CD4-positive, alpha-beta T cell treated with Interleukin-6 at 100 ng/mL for 8 hours (primary cell): ENCODE measurements at regions not wholly inside any gene's neighbourhood (a gene's known extent, or its start where the extent isn't known, plus 50 kb on each side); places are given as distances from the start of the nearest gene placed in this dataset.
"Not testable (repeated sequence)": the region's sequence is repeated elsewhere in the genome, so short reads cannot be mapped to it uniquely, and the experiment has no call there.

ENCODE experiments used
- DNase-seq: peaks from one replicate; pipeline ENCODE4 v3.0.0-alpha.2; 2020; ENCODE audit warnings: mixed read lengths, low spot score

GRCh38 chr10:61047081-61047480 lies 103.1 kb upstream of the RHOBTB1 start:
- no peak for DNase-seq

DNA sequence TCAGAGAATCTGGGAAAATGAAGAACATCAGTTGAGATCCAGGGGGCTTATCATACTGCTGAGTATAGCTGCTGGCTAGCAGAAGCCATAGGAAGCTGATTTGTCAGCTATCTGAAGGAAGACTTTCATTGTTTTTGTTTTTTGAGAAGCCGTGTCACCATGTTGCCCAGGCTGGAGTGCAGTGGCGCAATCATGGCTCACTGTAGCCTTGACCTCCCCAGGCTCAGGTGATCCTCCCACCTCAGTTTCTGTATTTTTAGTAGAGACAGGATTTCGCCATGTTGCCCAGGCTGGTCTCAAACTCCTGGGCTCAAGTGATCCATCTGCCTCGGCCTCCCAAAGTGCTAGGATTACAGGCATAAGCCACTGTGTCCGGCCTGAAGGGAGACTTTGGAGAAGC lies 101.5 kb upstream of the RHOBTB1 start:
- DNase-seq = not testable (repeated sequence)

DNA sequence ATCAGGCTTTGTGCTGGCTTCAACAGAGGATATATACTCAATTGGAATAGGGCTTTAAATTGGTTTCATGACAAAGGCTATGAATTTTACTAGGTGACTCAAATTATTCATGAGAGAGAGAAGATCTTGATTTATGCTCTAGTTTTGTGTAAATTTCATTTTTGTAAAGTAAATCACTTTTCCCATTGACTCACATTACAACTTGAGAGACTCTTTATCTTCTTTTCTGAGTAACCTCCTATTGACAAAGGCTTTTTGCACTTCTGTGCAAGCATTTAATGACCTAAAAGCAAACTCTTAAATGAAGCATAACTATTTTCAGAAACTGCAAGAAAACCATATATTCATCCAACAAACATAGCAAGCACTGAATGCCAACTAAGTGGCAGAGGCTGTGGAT lies 98.5 kb upstream of the RHOBTB1 start:
- no peak for DNase-seq

DNA sequence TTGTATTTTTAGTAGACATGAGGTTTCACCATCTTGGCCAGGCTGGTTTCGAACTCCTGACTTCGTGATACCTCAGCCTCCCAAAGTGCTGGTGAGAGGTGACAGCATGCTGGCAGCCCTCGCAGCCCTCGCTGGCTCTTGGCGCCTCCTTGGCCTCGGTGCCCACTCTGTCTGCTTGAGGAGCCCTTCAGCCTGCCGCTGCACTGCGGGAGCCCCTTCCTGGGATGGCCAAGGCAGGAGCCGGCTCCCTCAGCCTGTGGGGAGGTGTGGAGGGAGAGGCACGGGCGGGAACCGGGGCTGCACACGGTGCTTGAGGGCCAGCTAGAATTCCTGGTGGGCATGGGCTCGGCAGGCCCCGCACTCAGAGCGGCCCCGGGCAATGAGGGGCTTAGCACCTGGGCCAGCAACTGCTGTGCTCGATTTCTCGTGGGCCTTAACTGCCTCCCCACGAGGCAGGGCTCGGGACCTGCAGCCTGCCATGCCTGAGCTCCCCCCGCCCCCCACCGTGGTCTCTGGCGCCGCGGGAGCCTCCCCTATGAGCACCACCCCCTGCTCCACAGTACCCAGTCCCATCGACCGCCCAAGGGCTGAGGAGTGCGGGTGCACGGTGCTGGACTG lies 96.5 kb upstream of the RHOBTB1 start:
- DNase-seq = no peak

GRCh38 chr10:61039868-61040267 lies 95.9 kb upstream of the RHOBTB1 start:
- no peak for DNase-seq

DNA sequence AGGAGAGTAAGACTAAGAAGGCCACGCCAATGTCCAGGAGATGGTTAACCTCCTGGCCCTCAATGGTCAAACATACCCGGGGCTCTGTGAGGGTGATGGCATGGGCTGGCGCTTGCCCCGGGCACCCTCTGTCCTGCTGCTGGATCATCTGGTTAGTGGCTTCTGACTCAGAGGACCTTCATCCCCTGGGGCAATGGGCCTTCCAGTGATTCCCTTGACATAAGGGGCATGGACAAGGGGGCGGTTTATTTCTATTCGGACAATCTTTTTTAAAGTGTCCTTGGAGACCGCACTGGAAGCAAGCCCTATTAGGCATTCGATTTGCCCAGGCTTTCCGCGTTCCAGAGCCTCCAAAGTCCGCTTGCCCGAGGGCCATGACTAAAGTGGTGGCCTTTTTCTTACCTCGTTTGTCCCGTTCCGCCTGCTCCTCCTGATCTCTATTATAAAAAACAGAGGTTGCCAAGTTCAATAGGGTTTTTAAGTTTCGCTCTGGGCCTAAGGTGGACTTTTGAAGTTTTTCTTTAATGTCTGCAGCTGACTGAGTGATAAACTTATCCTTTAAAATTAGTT lies 93.4 kb upstream of the RHOBTB1 start:
- not testable (repeated sequence) for DNase-seq

DNA sequence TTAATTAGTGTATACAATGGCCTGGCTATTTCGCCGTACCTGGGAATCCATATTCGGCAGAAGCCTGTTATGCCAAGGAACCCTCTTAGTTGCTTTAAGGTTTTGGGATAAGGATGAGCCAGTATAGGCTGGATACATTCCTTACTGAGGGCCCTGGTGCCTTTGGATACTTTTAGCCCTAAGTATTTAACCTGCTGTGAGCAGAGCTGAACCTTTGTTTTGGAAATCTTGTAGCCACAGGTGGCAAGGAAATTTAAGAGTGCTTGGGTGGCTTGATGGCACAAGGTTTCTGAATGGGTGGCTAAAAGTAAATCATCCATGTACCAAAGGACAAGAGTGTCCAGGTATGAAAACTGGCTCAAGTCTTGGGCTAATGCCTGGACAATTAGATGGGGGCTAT lies 92.2 kb upstream of the RHOBTB1 start:
- not testable (repeated sequence) for DNase-seq

DNA sequence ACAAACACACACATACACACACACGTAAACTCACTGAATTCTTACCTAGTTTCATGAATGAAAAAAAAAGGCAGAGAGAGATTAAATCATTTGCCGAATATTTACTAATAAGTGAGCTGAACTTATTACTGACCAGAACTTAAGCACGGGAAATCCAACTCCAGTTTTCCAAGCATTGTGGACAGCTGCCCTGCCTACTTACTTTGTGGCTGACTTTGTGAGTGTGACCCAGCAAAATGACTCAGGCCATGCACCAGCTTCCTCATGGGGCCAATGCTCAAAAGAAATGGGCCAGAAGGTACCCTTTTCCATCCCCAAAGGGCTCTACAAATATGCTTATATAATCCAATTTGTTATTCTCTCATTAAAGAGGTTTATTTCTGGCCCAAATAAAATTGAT lies 87.4 kb upstream of the RHOBTB1 start:
- DNase-seq = no peak

- no peak for DNase-seq
These were observed 85.4 kb upstream of the RHOBTB1 start for GRCh38 chr10:61029411-61029810.

- DNase-seq = no peak
These were observed 84.9 kb upstream of the RHOBTB1 start for GRCh38 chr10:61028861-61029361.

GRCh38 chr10:61024856-61025201 lies 80.8 kb upstream of the RHOBTB1 start:
- no peak for DNase-seq

DNA sequence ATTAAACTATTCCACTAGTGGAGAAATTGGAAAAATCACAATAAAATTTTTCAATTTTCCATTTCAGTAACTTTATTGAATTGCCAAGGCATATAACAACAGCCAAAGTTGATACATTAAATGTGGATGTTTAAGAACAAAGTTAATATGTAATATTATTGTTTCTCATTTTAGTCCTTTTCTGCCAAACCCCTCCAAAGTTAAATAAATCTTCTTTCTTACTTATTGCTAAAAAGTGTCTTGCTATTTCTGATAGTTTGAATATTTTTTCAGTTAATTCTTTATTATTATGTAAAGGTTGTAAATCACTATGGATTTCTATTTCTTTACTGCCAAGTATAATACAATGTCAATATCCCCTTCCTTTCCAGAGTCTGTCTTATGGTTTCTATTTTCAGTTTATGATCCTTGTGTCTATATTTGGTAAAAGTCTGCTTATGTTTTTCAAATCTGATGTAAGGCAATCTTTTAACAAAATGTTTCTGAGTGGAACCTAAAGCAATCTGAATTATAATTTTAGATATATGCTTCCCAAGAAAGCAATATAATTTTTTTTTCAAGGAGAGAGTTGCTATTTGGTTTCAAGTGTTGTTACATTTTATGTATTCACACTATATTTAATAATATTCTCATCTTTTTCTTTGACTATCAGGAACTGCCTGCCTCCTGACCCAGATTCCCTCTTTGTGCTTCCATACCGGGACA lies 80.3 kb upstream of the RHOBTB1 start:
- no peak for DNase-seq

GRCh38 chr10:61023053-61023452 lies 79.1 kb upstream of the RHOBTB1 start:
- no peak for DNase-seq

DNA sequence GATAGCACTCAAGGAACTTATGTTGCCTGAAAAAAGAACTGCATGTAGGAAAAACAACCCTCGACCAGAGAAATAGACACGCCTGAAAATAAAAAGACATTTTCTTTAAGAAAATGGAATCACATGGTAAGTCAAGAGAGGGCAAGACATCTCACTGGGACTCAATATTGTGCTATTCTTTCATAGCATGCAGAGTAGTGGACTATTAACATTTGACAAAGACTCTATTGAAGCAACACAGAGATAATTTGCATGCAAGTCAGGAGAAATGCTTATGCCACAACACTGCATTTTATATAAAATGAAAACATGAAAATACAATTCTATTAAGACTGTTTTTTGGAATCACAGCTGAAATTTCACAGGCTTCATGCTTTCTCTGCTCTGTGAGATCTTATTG lies 77.9 kb upstream of the RHOBTB1 start:
- no peak for DNase-seq

DNA sequence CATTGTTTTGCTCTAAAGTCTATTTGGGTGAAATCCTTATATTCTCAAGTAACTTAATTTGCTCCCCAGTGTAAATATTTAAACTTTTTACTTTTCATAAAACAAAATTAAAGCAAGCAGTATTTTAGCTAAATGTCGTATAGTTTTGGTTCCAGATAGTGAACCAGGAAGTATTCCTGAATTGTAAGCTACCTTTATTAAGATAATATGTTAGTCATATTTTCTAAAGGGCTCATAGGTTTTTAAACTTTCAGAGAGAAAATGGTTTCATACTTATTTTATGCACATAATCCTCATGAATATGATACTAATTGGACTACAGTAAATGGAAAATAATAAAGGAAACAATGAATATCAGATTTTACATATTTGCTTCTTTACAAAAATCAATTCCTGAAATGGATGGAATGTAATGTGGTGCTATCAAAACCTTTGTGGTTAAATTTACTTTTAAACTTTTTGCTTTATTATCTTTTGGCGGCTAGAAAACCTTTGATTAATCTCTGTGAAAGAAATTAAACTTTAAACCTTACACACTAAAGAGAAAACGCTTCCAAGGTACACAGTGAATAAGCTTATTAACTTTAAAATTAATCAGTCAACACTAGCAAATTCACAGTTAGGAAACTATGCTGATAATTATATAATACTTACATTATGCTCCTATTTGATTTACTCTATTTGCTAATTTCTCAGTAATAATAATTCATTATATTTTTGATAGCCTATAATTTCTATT lies 76.6 kb upstream of the RHOBTB1 start:
- no peak for DNase-seq

DNA sequence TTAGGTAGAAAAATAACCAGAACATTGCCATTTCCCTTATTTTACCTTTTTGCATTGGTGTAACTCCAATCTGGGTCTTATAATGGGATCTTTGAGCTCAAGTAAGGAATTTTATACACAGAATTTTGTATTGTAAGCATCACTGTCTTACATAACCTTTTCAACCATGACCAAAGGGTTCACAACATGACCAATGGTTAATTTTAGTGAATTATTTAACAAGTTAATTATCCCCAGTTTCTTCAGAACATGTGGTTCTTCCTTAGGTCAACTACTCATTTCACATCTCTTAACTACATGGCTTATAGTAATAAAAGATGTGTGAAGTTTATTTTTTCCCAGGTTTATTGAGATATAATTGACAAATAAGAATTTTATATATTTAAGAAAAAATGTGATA lies 74.2 kb upstream of the RHOBTB1 start:
- no peak for DNase-seq

DNA sequence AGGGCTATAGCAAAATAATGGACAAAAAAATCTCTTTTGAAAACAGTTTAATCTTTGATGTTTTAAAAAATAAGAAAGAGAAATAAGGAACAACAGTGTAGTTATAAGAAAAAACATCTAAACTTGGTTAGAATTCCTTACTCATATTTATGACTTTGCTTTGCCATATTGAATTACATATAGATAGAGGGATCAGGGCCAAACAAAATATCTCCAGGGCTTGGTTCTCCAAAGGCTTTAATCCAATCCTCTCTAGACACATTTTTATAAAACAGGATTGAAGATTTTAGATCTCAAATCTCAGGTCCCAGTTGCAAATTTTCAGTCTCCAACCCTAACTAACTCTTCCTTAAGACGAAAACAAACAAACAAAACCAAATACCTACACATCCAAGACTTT lies 72.6 kb upstream of the RHOBTB1 start:
- no peak for DNase-seq

DNA sequence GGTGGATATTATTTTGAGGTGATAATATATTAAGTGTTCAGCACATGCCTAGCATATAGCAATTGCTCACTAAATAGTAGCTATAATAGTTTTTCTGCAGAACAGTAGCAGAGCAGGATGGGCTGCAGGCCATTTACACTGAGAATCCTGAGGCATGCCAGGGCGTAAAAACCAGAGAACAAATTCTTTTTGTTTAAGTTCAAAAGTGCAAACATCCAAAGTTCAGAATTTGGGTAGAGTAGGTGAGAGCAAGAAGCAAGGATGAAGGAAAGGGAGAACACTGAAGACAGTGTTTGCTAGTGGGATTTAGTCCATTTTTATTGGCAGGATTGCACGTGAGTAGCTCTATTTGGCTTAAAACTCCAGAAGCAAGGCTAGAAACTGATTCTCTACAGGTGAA lies 72.0 kb upstream of the RHOBTB1 start:
- no peak for DNase-seq

DNA sequence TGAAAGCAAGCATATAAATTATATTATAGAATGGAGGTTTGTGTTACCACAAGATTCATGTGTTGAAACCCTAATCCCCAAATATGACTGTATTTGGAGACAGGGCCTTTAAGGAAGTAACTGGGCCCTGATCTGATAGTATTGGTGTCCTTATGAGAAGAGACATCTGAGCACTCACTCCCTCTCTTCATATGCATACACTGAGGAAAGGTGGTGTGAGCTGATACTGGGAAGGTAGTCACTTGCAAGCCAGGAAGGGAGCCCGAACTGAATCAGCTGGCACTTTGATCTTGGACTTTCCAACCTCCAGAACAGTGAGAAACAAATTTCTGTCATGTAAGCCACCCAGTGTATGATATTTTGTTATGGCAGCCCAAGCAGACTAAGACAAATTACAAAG lies 66.9 kb upstream of the RHOBTB1 start:
- DNase-seq = no peak

DNA sequence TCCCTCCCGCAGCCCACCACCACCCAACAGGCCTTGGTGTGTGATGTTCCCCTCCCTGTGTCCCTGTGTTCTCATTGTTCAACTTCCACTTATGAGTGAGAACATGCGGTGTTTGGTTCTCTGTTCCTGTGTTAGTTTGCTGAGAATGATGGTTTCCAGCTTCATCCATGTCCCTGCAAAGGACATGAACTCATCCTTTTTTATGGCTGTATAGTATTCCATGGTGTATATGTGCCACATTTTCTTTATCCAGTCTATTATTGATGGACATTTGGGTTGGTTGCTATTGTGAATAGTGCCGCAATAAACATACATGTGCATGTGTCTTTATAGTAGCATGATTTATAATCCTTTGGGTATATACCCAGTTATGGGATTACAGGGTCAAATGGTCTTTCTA lies 59.1 kb upstream of the RHOBTB1 start:
- DNase-seq = not testable (repeated sequence)

DNA sequence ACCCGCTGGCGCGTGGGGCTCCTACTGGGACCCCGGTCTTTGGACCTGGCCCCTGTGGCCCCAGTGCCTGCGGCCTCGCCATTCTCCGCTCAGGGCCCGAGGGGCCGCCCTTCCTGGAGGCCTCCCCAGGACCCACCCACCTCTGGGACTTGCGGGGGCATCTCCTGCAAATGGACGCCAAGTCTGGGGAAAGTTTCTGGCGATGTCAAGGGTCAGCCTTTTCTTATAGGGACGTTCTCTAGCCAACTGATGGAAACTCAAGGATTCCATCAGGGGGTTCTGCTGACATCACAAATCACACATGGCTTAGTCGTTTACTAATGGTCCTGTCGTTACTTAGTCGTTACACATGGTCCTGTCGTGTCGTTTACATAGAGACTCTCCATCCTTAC lies 57.7 kb upstream of the RHOBTB1 start:
- DNase-seq = no peak

DNA sequence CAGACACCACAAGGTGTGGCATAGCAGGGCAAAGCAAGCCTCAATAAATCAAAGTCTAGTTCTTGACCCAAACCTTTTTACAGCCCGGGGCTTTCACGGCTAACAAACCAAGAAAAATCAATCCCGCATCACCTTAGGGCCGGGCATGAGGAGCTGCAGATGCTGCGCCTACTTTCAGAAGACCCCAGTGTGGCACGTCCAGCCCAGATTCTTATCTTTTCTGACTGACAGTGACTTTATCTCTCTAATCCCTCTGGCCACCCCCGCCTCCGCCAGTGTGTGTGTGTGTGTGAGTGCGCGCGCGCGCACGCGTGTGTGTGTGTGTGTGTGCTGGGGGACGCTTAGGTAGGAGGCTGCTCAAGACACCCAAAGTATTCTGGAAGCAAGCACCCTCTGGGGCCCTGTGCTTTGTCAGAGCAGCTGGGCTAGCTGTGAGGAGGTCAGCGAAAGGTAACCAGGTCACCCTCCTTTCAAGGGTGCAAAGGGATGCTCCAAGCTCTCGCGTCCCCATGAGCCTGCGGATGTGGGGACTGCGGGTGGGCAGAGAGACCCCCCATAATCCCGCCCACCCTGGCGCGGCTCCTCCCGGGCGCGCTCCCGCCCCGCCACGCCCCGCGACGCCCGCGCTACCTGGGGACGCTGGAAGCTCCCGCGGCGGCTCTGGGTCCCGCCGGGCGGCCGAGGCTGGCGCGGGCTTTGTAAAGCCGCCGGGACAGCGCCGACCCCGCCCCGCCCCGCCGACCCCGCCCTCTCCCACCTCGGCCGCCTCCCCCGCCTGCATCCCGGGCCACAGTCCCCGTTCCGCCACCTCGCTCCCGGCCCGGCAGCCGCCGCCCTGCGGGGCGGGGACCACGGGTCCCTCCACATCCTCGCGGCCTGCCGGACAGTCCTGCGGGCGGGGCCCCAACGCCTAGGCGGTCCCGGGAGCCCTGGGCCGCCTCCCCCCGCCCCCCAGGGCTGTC lies 57.1 kb upstream of the RHOBTB1 start:
- no peak for DNase-seq
